ENCODE measurements at regions not wholly inside any gene's neighbourhood (a gene's known extent, or its start where the extent isn't known, plus 50 kb on each side); places are given as distances from the start of the nearest gene placed in this dataset.
"Not testable (repeated sequence)": the region's sequence is repeated elsewhere in the genome, so short reads cannot be mapped to it uniquely, and the experiment has no call there.

- no peak overlapping the region for H3K27ac ChIP-seq (ENCODE audit: low read depth, low read length, poor library complexity, severe bottlenecking)
- ChIA-PET CTCF (no interaction called here), POLR2A (ENCODE audit: low non-redundant PET) (no interaction called here)
- TF ChIP-seq EZH2 (IDR thresholded peaks at IDR 0.05; ENCODE audit: borderline replicate concordance, low read depth, low read length, poor library complexity, severe bottlenecking) = no peak
- TF ChIP-seq CTCF (conservative IDR thresholded peaks at IDR 0.05; ENCODE audit: low read depth, low read length) = no peak
- DNase-seq (ENCODE audit: low spot score) = peak; percentile 30
- no peaks in the 10 kb centered on the region for H3K9me3 ChIP-seq (ENCODE audit: low read depth, low read length, poor library complexity, severe bottlenecking)
- peaks cover 5% of the 10 kb centered on the region for H3K4me1 ChIP-seq (ENCODE audit: insufficient read depth, low read length, poor library complexity, severe bottlenecking)
- H3K27me3 ChIP-seq (replicated peaks; ENCODE audit: insufficient read depth, low read depth, low read length, poor library complexity) = no peaks in the 10 kb centered on the region
- H3K36me3 ChIP-seq (ENCODE audit: insufficient read depth, low read length, poor library complexity, severe bottlenecking) = no peaks in the 10 kb centered on the region
- intact Hi-C loops (cut with micrococcal nuclease; ENCODE audit: unreplicated experiment) = no loop called here
- BruUV-seq (replicated peaks) = no TSS peak
- no peak overlapping the region for H3K4me3 ChIP-seq (ENCODE audit: low read depth, low read length, poor library complexity, severe bottlenecking)
These were observed 160.9 kb upstream of the GIMD1 start for GRCh38 chr4:106529348-106530023.

GRCh38 chr4:106527316-106527715 is 158.7 kb upstream of the GIMD1 start:
- no peaks in the 10 kb centered on the region for H3K9me3 ChIP-seq (ENCODE audit: low read depth, low read length, poor library complexity, severe bottlenecking)
- no peaks in the 10 kb centered on the region for H3K36me3 ChIP-seq (ENCODE audit: insufficient read depth, low read length, poor library complexity, severe bottlenecking)
- POLR2A ChIA-PET (ENCODE audit: low non-redundant PET) = no interaction called here
- H3K4me1 ChIP-seq (ENCODE audit: insufficient read depth, low read length, poor library complexity, severe bottlenecking) = peaks cover 5% of the 10 kb centered on the region
- H3K4me3 ChIP-seq (ENCODE audit: low read depth, low read length, poor library complexity, severe bottlenecking) = no peak overlapping the region
- BruUV-seq (replicated peaks) = no TSS peak
- H3K27ac ChIP-seq (ENCODE audit: low read depth, low read length, poor library complexity, severe bottlenecking) = no peak overlapping the region
- CTCF ChIA-PET = no interaction called here
- TF ChIP-seq EZH2 (IDR thresholded peaks at IDR 0.05; ENCODE audit: borderline replicate concordance, low read depth, low read length, poor library complexity, severe bottlenecking) = no peak
- no peak for DNase-seq (ENCODE audit: low spot score)
- intact Hi-C loops (cut with micrococcal nuclease; ENCODE audit: unreplicated experiment) = no loop called here
- H3K27me3 ChIP-seq (replicated peaks; ENCODE audit: insufficient read depth, low read depth, low read length, poor library complexity) = no peaks in the 10 kb centered on the region

GRCh38 chr4:106525425-106525824 is 156.8 kb upstream of the GIMD1 start:
- H3K9me3 ChIP-seq (ENCODE audit: low read depth, low read length, poor library complexity, severe bottlenecking); CTCF ChIA-PET; H3K4me3 ChIP-seq (ENCODE audit: low read depth, low read length, poor library complexity, severe bottlenecking); BruUV-seq (replicated peaks); H3K27me3 ChIP-seq (replicated peaks; ENCODE audit: insufficient read depth, low read depth, low read length, poor library complexity); H3K4me1 ChIP-seq (ENCODE audit: insufficient read depth, low read length, poor library complexity, severe bottlenecking); H3K27ac ChIP-seq (ENCODE audit: low read depth, low read length, poor library complexity, severe bottlenecking); POLR2A ChIA-PET (ENCODE audit: low non-redundant PET); H3K36me3 ChIP-seq (ENCODE audit: insufficient read depth, low read length, poor library complexity, severe bottlenecking); DNase-seq (ENCODE audit: low spot score); intact Hi-C loops (cut with micrococcal nuclease; ENCODE audit: unreplicated experiment): not testable (repeated sequence)

- POLR2A ChIA-PET (ENCODE audit: low non-redundant PET); H3K9me3 ChIP-seq (ENCODE audit: low read depth, low read length, poor library complexity, severe bottlenecking); H3K36me3 ChIP-seq (ENCODE audit: insufficient read depth, low read length, poor library complexity, severe bottlenecking); H3K4me1 ChIP-seq (ENCODE audit: insufficient read depth, low read length, poor library complexity, severe bottlenecking); BruUV-seq (replicated peaks); H3K27ac ChIP-seq (ENCODE audit: low read depth, low read length, poor library complexity, severe bottlenecking); CTCF ChIA-PET; DNase-seq (ENCODE audit: low spot score); H3K4me3 ChIP-seq (ENCODE audit: low read depth, low read length, poor library complexity, severe bottlenecking); intact Hi-C loops (cut with micrococcal nuclease; ENCODE audit: unreplicated experiment); H3K27me3 ChIP-seq (replicated peaks; ENCODE audit: insufficient read depth, low read depth, low read length, poor library complexity): not testable (repeated sequence)
These were observed 156.2 kb upstream of the GIMD1 start for GRCh38 chr4:106524772-106525171.
